ENCODE measurements at regions not wholly inside any gene's neighbourhood (a gene's known extent, or its start where the extent isn't known, plus 50 kb on each side); places are given as distances from the start of the nearest gene placed in this dataset.

DNA sequence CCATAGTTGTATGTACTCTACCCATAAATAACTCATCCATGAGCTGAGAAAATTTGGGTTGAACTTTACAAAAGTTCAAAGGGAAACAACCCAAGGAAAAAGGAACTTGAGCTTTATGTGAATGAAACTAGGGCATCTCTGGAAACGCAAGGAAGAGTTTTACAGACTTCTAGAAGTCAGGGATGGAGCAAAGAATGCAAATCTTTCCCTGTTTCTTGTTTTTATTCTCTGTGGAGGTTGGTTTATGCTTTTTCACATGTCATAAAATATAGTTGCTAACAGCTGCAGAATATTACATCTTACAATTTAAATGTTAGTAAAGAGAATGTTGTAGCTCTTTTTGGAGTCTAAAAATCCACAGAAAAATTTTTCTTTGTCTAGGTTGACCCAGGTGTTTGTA, 754.1 kb downstream of the PCDH7 start (continued):
- TF ChIP-seq, protein P1, sequence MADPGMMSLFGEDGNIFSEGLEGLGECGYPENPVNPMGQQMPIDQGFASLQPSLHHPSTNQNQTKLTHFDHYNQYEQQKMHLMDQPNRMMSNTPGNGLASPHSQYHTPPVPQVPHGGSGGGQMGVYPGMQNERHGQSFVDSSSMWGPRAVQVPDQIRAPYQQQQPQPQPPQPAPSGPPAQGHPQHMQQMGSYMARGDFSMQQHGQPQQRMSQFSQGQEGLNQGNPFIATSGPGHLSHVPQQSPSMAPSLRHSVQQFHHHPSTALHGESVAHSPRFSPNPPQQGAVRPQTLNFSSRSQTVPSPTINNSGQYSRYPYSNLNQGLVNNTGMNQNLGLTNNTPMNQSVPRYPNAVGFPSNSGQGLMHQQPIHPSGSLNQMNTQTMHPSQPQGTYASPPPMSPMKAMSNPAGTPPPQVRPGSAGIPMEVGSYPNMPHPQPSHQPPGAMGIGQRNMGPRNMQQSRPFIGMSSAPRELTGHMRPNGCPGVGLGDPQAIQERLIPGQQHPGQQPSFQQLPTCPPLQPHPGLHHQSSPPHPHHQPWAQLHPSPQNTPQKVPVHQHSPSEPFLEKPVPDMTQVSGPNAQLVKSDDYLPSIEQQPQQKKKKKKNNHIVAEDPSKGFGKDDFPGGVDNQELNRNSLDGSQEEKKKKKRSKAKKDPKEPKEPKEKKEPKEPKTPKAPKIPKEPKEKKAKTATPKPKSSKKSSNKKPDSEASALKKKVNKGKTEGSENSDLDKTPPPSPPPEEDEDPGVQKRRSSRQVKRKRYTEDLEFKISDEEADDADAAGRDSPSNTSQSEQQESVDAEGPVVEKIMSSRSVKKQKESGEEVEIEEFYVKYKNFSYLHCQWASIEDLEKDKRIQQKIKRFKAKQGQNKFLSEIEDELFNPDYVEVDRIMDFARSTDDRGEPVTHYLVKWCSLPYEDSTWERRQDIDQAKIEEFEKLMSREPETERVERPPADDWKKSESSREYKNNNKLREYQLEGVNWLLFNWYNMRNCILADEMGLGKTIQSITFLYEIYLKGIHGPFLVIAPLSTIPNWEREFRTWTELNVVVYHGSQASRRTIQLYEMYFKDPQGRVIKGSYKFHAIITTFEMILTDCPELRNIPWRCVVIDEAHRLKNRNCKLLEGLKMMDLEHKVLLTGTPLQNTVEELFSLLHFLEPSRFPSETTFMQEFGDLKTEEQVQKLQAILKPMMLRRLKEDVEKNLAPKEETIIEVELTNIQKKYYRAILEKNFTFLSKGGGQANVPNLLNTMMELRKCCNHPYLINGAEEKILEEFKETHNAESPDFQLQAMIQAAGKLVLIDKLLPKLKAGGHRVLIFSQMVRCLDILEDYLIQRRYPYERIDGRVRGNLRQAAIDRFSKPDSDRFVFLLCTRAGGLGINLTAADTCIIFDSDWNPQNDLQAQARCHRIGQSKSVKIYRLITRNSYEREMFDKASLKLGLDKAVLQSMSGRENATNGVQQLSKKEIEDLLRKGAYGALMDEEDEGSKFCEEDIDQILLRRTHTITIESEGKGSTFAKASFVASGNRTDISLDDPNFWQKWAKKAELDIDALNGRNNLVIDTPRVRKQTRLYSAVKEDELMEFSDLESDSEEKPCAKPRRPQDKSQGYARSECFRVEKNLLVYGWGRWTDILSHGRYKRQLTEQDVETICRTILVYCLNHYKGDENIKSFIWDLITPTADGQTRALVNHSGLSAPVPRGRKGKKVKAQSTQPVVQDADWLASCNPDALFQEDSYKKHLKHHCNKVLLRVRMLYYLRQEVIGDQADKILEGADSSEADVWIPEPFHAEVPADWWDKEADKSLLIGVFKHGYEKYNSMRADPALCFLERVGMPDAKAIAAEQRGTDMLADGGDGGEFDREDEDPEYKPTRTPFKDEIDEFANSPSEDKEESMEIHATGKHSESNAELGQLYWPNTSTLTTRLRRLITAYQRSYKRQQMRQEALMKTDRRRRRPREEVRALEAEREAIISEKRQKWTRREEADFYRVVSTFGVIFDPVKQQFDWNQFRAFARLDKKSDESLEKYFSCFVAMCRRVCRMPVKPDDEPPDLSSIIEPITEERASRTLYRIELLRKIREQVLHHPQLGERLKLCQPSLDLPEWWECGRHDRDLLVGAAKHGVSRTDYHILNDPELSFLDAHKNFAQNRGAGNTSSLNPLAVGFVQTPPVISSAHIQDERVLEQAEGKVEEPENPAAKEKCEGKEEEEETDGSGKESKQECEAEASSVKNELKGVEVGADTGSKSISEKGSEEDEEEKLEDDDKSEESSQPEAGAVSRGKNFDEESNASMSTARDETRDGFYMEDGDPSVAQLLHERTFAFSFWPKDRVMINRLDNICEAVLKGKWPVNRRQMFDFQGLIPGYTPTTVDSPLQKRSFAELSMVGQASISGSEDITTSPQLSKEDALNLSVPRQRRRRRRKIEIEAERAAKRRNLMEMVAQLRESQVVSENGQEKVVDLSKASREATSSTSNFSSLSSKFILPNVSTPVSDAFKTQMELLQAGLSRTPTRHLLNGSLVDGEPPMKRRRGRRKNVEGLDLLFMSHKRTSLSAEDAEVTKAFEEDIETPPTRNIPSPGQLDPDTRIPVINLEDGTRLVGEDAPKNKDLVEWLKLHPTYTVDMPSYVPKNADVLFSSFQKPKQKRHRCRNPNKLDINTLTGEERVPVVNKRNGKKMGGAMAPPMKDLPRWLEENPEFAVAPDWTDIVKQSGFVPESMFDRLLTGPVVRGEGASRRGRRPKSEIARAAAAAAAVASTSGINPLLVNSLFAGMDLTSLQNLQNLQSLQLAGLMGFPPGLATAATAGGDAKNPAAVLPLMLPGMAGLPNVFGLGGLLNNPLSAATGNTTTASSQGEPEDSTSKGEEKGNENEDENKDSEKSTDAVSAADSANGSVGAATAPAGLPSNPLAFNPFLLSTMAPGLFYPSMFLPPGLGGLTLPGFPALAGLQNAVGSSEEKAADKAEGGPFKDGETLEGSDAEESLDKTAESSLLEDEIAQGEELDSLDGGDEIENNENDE (IDR thresholded peaks at IDR 0.05; ENCODE audit: insufficient replicate concordance, low read length): no peak
- no peak for TF ChIP-seq EGR1 (IDR thresholded peaks at IDR 0.05; ENCODE audit: borderline replicate concordance, low read depth, low read length)
- TF ChIP-seq HDAC2 (IDR thresholded peaks at IDR 0.05; ENCODE audit: borderline replicate concordance in 1 of 2, low read depth in 2 of 2, low read length in 2 of 2): no peak
- TF ChIP-seq CHD1 (IDR thresholded peaks at IDR 0.05; ENCODE audit: low read depth, low read length): no peak
- no peak for TF ChIP-seq RNF2 (IDR thresholded peaks at IDR 0.05; ENCODE audit: borderline replicate concordance, low read depth, low read length, missing control alignments, poor library complexity, severe bottlenecking)
- TF ChIP-seq SP1 (IDR thresholded peaks at IDR 0.05; ENCODE audit: low read depth, low read length): no peak
